ENCODE measurements at regions not wholly inside any gene's neighbourhood (a gene's known extent, or its start where the extent isn't known, plus 50 kb on each side); places are given as distances from the start of the nearest gene placed in this dataset.

DNA sequence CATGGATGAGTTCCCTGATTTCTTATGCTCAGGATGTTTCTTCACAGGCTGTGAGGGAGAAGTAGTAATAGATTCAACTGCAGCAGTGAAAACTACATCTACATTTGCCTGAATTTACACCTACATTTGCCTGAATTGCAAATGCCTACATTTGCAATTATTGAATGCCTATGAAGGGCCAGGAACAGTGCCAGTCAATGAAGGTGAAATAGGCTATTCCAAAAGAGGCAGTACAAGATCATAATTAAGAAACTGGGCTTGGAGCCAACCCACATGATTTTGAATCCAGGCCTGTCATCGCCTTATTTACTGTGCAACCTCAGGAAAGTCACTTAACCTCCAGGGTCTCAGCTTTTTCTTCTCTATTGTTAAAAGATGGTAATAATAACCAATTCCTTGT is 1353.3 kb downstream of the FAM181B start:
- TF ChIP-seq, protein P1, sequence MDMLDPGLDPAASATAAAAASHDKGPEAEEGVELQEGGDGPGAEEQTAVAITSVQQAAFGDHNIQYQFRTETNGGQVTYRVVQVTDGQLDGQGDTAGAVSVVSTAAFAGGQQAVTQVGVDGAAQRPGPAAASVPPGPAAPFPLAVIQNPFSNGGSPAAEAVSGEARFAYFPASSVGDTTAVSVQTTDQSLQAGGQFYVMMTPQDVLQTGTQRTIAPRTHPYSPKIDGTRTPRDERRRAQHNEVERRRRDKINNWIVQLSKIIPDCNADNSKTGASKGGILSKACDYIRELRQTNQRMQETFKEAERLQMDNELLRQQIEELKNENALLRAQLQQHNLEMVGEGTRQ (IDR thresholded peaks at IDR 0.05; ENCODE audit: low read depth, low read length) = no peak
- TF ChIP-seq, protein P2, sequence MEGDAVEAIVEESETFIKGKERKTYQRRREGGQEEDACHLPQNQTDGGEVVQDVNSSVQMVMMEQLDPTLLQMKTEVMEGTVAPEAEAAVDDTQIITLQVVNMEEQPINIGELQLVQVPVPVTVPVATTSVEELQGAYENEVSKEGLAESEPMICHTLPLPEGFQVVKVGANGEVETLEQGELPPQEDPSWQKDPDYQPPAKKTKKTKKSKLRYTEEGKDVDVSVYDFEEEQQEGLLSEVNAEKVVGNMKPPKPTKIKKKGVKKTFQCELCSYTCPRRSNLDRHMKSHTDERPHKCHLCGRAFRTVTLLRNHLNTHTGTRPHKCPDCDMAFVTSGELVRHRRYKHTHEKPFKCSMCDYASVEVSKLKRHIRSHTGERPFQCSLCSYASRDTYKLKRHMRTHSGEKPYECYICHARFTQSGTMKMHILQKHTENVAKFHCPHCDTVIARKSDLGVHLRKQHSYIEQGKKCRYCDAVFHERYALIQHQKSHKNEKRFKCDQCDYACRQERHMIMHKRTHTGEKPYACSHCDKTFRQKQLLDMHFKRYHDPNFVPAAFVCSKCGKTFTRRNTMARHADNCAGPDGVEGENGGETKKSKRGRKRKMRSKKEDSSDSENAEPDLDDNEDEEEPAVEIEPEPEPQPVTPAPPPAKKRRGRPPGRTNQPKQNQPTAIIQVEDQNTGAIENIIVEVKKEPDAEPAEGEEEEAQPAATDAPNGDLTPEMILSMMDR (conservative IDR thresholded peaks at IDR 0.05; ENCODE audit: low read depth, low read length) = no peak
- TF ChIP-seq MAFK (IDR thresholded peaks at IDR 0.05; ENCODE audit: low read depth, low read length) = no peak
- no peak for TF ChIP-seq CEBPB (IDR thresholded peaks at IDR 0.05; ENCODE audit: low read depth, low read length)

More for the DNA sequence above, 1353.3 kb downstream of the FAM181B start:
- H2AFZ ChIP-seq (replicated peaks; ENCODE audit: low read length, poor library complexity) = no peak overlapping the region
- no peak overlapping the region for H3K4ac ChIP-seq (ENCODE audit: low read depth, low read length)
- H3K36me3 ChIP-seq (ENCODE audit: control insufficient read depth, insufficient read depth, low read length) = no peaks in the 10 kb centered on the region
- H3K9me1 ChIP-seq (ENCODE audit: insufficient read depth, low read length) = no peaks in the 10 kb centered on the region
- no peaks in the 10 kb centered on the region for H3K27me3 ChIP-seq (ENCODE audit: control insufficient read depth, insufficient read depth, low read length)
- no peak overlapping the region for H4K5ac ChIP-seq (ENCODE audit: low read depth, low read length)
- no peak overlapping the region for H3K9ac ChIP-seq (ENCODE audit: low read depth, low read length)
- no peak overlapping the region for H2AK5ac ChIP-seq (ENCODE audit: low read depth, low read length)
- in situ Hi-C loops (cut with MboI; ENCODE audit: low sequenced_read_pairs) (no loop called here), dilution Hi-C loops (cut with HindIII; ENCODE audit: low sequenced_read_pairs, unreplicated experiment) (no loop called here), intact Hi-C loops (cut with micrococcal nuclease) (no loop called here)
- H3K14ac ChIP-seq (replicated peaks; ENCODE audit: low read depth, low read length) = no peak overlapping the region
- peaks cover 5% of the 10 kb centered on the region; the same call in 1 of the 2 replicates for H3K9me3 ChIP-seq (ENCODE audit: control insufficient read depth, insufficient read depth, low read length)
- H3K4me2 ChIP-seq (ENCODE audit: low read depth, low read length) = no peak overlapping the region
- no peak overlapping the region for H3K56ac ChIP-seq (ENCODE audit: extremely low read depth, insufficient read depth, low read length)
- DNase-seq (no peak), ATAC-seq (ENCODE audit: low read depth) (no peak)
- no peak overlapping the region for H3K23ac ChIP-seq (ENCODE audit: low read depth, low read length)
- H2BK15ac ChIP-seq (ENCODE audit: low read depth, low read length) = no peak overlapping the region
- no peaks in the 10 kb centered on the region for H3K79me1 ChIP-seq (ENCODE audit: low read depth in 1 of 2, low read length in 2 of 2)
- H3K4me3 ChIP-seq (ENCODE audit: insufficient read depth, low read depth, low read length) = no peak overlapping the region
- H3K18ac ChIP-seq (ENCODE audit: low read depth, low read length) = no peak overlapping the region
- no peaks in the 10 kb centered on the region for H4K20me1 ChIP-seq (ENCODE audit: insufficient read depth, low read length)
- no peak overlapping the region for H2BK120ac ChIP-seq (ENCODE audit: low read depth, low read length)
- BruUV-seq (replicated peaks) = no TSS peak
- no peak overlapping the region for H4K91ac ChIP-seq (ENCODE audit: insufficient read depth, low read depth, low read length)
- CTCF ChIA-PET = no interaction called here
- H2BK5ac ChIP-seq (ENCODE audit: low read depth, low read length, poor library complexity, severe bottlenecking) = no peak overlapping the region
- H2BK20ac ChIP-seq (ENCODE audit: low read depth, low read length) = no peak overlapping the region
- WGBS, 2 experiments (ENCODE audit: extremely low coverage in 2 of 2, insufficient read length in 1 of 2) = no CpG with 5 or more reads among the region's 1 CpG
- H3K4me1 ChIP-seq (ENCODE audit: control insufficient read depth, insufficient read depth, low read length) = no peaks in the 10 kb centered on the region
- H3K27ac ChIP-seq (ENCODE audit: insufficient read depth, low read length) = no peak overlapping the region
- no peak overlapping the region for H4K8ac ChIP-seq (ENCODE audit: low read depth in 2 of 2, low read length in 2 of 2)
- POLR2A ChIA-PET (ENCODE audit: unreplicated experiment) = no interaction called here
- H2AK9ac ChIP-seq (replicated peaks; ENCODE audit: low read depth, low read length, poor library complexity) = no peak overlapping the region
